WERI-Rb-1 (cell line): ENCODE measurements at regions not wholly inside any gene's neighbourhood (a gene's known extent, or its start where the extent isn't known, plus 50 kb on each side); places are given as distances from the start of the nearest gene placed in this dataset.

Experiments
- DNase-seq: peaks from one replicate; pipeline ENCODE4 v3.0.0-alpha.2; 2020
- H3K27ac ChIP-seq: fragments of 250-450 bp; sonication (Bioruptor Pico); 2 replicates; pipeline ENCODE4 v1.5.1; 2020; ENCODE audit warnings: mild to moderate bottlenecking, moderate library complexity
- H3K27me3 ChIP-seq: fragments of 250-450 bp; sonication (Bioruptor Pico); 2 replicates; pipeline ENCODE4 v1.5.1; 2021; ENCODE audit warnings: mild to moderate bottlenecking, low read depth, moderate library complexity; ENCODE audit not compliant: insufficient read depth, severe bottlenecking
- H3K36me3 ChIP-seq: fragments of 250-450 bp; sonication (Bioruptor Pico); 2 replicates; pipeline ENCODE4 v1.5.1; 2020; ENCODE audit warnings: mild to moderate bottlenecking, moderate library complexity
- H3K4me3 ChIP-seq: 2 replicates; pipeline ENCODE4 v1.5.1; 2011; ENCODE audit warnings: low read depth, mild to moderate bottlenecking, control low read depth, low read length
- H3K9me3 ChIP-seq: fragments of 250-450 bp; sonication (Bioruptor Pico); 2 replicates; pipeline ENCODE4 v1.5.1; 2021; ENCODE audit warnings: mild to moderate bottlenecking, moderate library complexity; ENCODE audit not compliant: severe bottlenecking
- CTCF ChIP-seq: IDR thresholded peaks from 2 replicates; pipeline ENCODE4 v1.5.1; 2011; ENCODE audit warnings: low read depth, mild to moderate bottlenecking, control low read depth, inconsistent platforms, low read length

- no peak overlapping the region for H3K4me3 ChIP-seq
- peaks cover 9% of the 10 kb centered on the region for H3K9me3 ChIP-seq
- DNase-seq = peak; percentile 4
- H3K27me3 ChIP-seq = no peaks in the 10 kb centered on the region
- no peak for TF ChIP-seq CTCF
- H3K36me3 ChIP-seq = no peaks in the 10 kb centered on the region
- no peak overlapping the region for H3K27ac ChIP-seq
Measured at GRCh38 chr17:83200751-83201150, 121.3 kb downstream of the METRNL start.

- Histone ChIP-seq H3K4me3 (no peak overlapping the region), H3K27ac (no peak overlapping the region), H3K9me3 (peaks cover 9% of the 10 kb centered on the region), H3K27me3 (no peaks in the 10 kb centered on the region), H3K36me3 (no peaks in the 10 kb centered on the region)
- no peak for DNase-seq
- TF ChIP-seq CTCF = no peak
Measured at GRCh38 chr17:83201206-83202001, 122.0 kb downstream of the METRNL start.

GRCh38 chr17:83202002-83203000, 122.9 kb downstream of the METRNL start:
- no peak for TF ChIP-seq CTCF
- Histone ChIP-seq H3K27me3 (no peaks in the 10 kb centered on the region), H3K9me3 (peaks cover 9% of the 10 kb centered on the region), H3K4me3 (no peak overlapping the region), H3K36me3 (no peaks in the 10 kb centered on the region), H3K27ac (no peak overlapping the region)
- DNase-seq = peak; percentile 12

- H3K36me3 ChIP-seq = no peaks in the 10 kb centered on the region
- no peak overlapping the region for H3K4me3 ChIP-seq
- no peak overlapping the region for H3K27ac ChIP-seq
- no peak for TF ChIP-seq CTCF
- peaks cover 9% of the 10 kb centered on the region for H3K9me3 ChIP-seq
- H3K27me3 ChIP-seq = no peaks in the 10 kb centered on the region
- DNase-seq = no peak
Measured at GRCh38 chr17:83203073-83203471, 123.7 kb downstream of the METRNL start.

- TF ChIP-seq CTCF = no peak
- no peaks in the 10 kb centered on the region for H3K27me3 ChIP-seq
- no peak overlapping the region for H3K4me3 ChIP-seq
- DNase-seq = peak; percentile 8
- H3K27ac ChIP-seq = no peak overlapping the region
- H3K36me3 ChIP-seq = no peaks in the 10 kb centered on the region
- H3K9me3 ChIP-seq = peaks cover 9% of the 10 kb centered on the region
Measured at GRCh38 chr17:83203472-83204221, 124.2 kb downstream of the METRNL start.
